ENCODE measurements at regions not wholly inside any gene's neighbourhood (a gene's known extent, or its start where the extent isn't known, plus 50 kb on each side); places are given as distances from the start of the nearest gene placed in this dataset.

DNA sequence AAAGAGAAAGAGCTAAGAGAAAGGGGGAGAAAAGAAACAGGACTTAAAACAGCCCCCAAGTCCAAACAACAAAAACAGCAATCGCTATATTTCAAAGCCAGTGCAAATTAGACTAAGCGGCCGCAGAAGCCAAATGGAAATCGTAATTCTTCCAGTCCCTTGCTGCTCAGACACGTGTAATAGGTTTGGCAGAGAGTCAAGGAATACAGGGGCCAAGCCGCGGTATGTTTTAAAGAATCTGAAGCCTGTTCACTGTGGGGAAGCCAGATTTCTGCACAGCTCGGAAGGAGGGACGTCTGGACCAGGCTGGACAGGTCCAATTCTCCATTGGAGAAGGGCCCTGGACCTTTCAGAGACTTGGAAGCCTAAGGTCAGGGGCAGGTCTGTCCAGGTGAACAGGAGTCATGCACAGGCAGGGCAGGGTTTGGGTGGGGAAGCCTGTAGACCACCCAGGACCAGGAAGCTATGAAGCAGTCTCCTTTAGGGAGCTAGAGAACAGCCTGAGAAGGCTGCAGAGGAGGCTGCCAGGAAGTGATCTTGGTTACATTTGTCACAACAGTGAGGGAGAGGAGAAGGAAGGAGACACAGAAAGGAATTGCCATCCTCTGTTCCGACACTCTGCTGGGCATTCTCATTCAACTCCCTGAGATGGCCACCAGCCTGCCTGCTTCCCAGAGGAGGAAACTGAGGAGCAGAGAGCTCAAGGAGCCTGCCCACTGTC lies 265.5 kb upstream of the ISX start:
- Histone ChIP-seq H2AFZ (no peak overlapping the region), H3K36me3 (ENCODE audit: low read depth) (no peaks in the 10 kb centered on the region), H3K9me2 (ENCODE audit: insufficient read depth) (no peaks in the 10 kb centered on the region), H3K27ac (no peak overlapping the region), H3K9ac (no peak overlapping the region), H4K20me1 (ENCODE audit: insufficient read depth) (no peaks in the 10 kb centered on the region), H3K79me2 (ENCODE audit: insufficient read depth) (no peaks in the 10 kb centered on the region), H3K4me1 (ENCODE audit: insufficient read depth) (no peaks in the 10 kb centered on the region), H3K4me2 (ENCODE audit: unreplicated experiment) (no peak overlapping the region), H3F3A (ENCODE audit: insufficient read depth) (no peaks in the 10 kb centered on the region), H3K9me3 (ENCODE audit: low read depth) (no peaks in the 10 kb centered on the region), H3K4me3 (no peak overlapping the region), H3K27me3 (replicated peaks; ENCODE audit: insufficient read depth) (no peaks in the 10 kb centered on the region)
- no peak for TF ChIP-seq EZH2phosphoT487 (IDR thresholded peaks at IDR 0.05; ENCODE audit: insufficient read depth, low read depth)
- no peak for TF ChIP-seq EZH2 (IDR thresholded peaks at IDR 0.05; ENCODE audit: insufficient read depth, poor library complexity, severe bottlenecking)
- 3 to 5% methylated on average over 10 of the region's 10 CpGs for WGBS, 2 experiments (ENCODE audit: low coverage in 1 of 2, low lambda C conversion rate in 2 of 2, missing lambda C conversion rate in 2 of 2)
- no peak for DNase-seq
- in situ Hi-C loops (cut with MboI): no loop called here

- WGBS, 2 experiments (ENCODE audit: low coverage in 1 of 2, low lambda C conversion rate in 2 of 2, missing lambda C conversion rate in 2 of 2): 46 to 49% methylated on average over 10 to 11 of the region's 11 CpGs
- no peak overlapping the region for H3K9ac ChIP-seq
- H3K36me3 ChIP-seq (ENCODE audit: low read depth): no peaks in the 10 kb centered on the region
- TF ChIP-seq EZH2phosphoT487 (IDR thresholded peaks at IDR 0.05; ENCODE audit: insufficient read depth, low read depth) (no peak), EZH2 (IDR thresholded peaks at IDR 0.05; ENCODE audit: insufficient read depth, poor library complexity, severe bottlenecking) (no peak)
- H3K9me3 ChIP-seq (ENCODE audit: low read depth): no peaks in the 10 kb centered on the region
- no peaks in the 10 kb centered on the region for H3K4me1 ChIP-seq (ENCODE audit: insufficient read depth)
- no peak overlapping the region for H3K4me3 ChIP-seq
- H3K27ac ChIP-seq: no peak overlapping the region
- H2AFZ ChIP-seq: no peak overlapping the region
- no peaks in the 10 kb centered on the region for H3K27me3 ChIP-seq (replicated peaks; ENCODE audit: insufficient read depth)
- no peak for DNase-seq
- no peaks in the 10 kb centered on the region for H4K20me1 ChIP-seq (ENCODE audit: insufficient read depth)
- no peaks in the 10 kb centered on the region for H3F3A ChIP-seq (ENCODE audit: insufficient read depth)
- no peak overlapping the region for H3K4me2 ChIP-seq (ENCODE audit: unreplicated experiment)
- in situ Hi-C loops (cut with MboI): no loop called here
- H3K9me2 ChIP-seq (ENCODE audit: insufficient read depth): no peaks in the 10 kb centered on the region
- no peaks in the 10 kb centered on the region for H3K79me2 ChIP-seq (ENCODE audit: insufficient read depth)
These were observed 264.7 kb upstream of the ISX start for GRCh38 chr22:34801221-34801620.

DNA sequence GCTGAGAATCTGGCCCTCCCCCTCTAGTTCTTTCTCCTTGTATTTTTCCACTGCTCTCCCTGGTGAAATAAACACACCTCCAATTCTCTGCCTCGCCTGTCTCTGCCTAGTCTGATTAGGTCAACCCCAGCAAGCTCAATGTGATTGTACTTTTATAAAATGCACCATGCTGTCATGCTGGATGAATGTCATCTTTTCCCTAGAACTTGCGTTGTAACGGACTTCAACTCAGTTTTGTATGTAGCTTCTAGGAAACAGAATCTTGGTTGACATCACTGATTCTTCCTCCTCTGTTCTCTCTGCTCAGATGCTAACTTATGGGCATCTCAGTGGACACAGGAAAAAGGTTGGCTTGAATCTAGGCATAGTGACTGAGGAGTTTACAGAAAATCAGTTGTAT lies 261.9 kb upstream of the ISX start:
- H3K27ac ChIP-seq: no peak overlapping the region
- H4K20me1 ChIP-seq (ENCODE audit: insufficient read depth): no peaks in the 10 kb centered on the region
- TF ChIP-seq EZH2phosphoT487 (IDR thresholded peaks at IDR 0.05; ENCODE audit: insufficient read depth, low read depth): no peak
- TF ChIP-seq EZH2 (IDR thresholded peaks at IDR 0.05; ENCODE audit: insufficient read depth, poor library complexity, severe bottlenecking): no peak
- H3K36me3 ChIP-seq (ENCODE audit: low read depth): no peaks in the 10 kb centered on the region
- no peak overlapping the region for H2AFZ ChIP-seq
- H3K4me1 ChIP-seq (ENCODE audit: insufficient read depth): no peaks in the 10 kb centered on the region
- no peaks in the 10 kb centered on the region for H3K9me2 ChIP-seq (ENCODE audit: insufficient read depth)
- 15 to 19% methylated on average over 3 of the region's 3 CpGs for WGBS, 2 experiments (ENCODE audit: low coverage in 1 of 2, low lambda C conversion rate in 2 of 2, missing lambda C conversion rate in 2 of 2)
- H3K4me2 ChIP-seq (ENCODE audit: unreplicated experiment): no peak overlapping the region
- H3K9me3 ChIP-seq (ENCODE audit: low read depth): no peaks in the 10 kb centered on the region
- H3K79me2 ChIP-seq (ENCODE audit: insufficient read depth): no peaks in the 10 kb centered on the region
- no peaks in the 10 kb centered on the region for H3K27me3 ChIP-seq (replicated peaks; ENCODE audit: insufficient read depth)
- H3F3A ChIP-seq (ENCODE audit: insufficient read depth): no peaks in the 10 kb centered on the region
- H3K4me3 ChIP-seq: no peak overlapping the region
- no peak for DNase-seq
- in situ Hi-C loops (cut with MboI): no loop called here
- H3K9ac ChIP-seq: no peak overlapping the region

- H3K79me2 ChIP-seq (ENCODE audit: insufficient read depth): no peaks in the 10 kb centered on the region
- H3F3A ChIP-seq (ENCODE audit: insufficient read depth): no peaks in the 10 kb centered on the region
- H3K9ac ChIP-seq: no peak overlapping the region
- H3K27me3 ChIP-seq (replicated peaks; ENCODE audit: insufficient read depth): no peaks in the 10 kb centered on the region
- no peak overlapping the region for H2AFZ ChIP-seq
- H4K20me1 ChIP-seq (ENCODE audit: insufficient read depth): no peaks in the 10 kb centered on the region
- TF ChIP-seq EZH2phosphoT487 (IDR thresholded peaks at IDR 0.05; ENCODE audit: insufficient read depth, low read depth): no peak
- TF ChIP-seq EZH2 (IDR thresholded peaks at IDR 0.05; ENCODE audit: insufficient read depth, poor library complexity, severe bottlenecking): no peak
- H3K36me3 ChIP-seq (ENCODE audit: low read depth): no peaks in the 10 kb centered on the region
- WGBS, 2 experiments (ENCODE audit: low coverage in 1 of 2, low lambda C conversion rate in 2 of 2, missing lambda C conversion rate in 2 of 2): 12 to 18% methylated on average over 2 of the region's 2 CpGs
- H3K9me2 ChIP-seq (ENCODE audit: insufficient read depth): no peaks in the 10 kb centered on the region
- DNase-seq: no peak
- H3K4me3 ChIP-seq: no peak overlapping the region
- in situ Hi-C loops (cut with MboI): no loop called here
- no peak overlapping the region for H3K27ac ChIP-seq
- no peak overlapping the region for H3K4me2 ChIP-seq (ENCODE audit: unreplicated experiment)
- H3K9me3 ChIP-seq (ENCODE audit: low read depth): no peaks in the 10 kb centered on the region
- no peaks in the 10 kb centered on the region for H3K4me1 ChIP-seq (ENCODE audit: insufficient read depth)
These were observed 261.4 kb upstream of the ISX start for GRCh38 chr22:34804604-34805003.

All from GM23248 (cell line).